AG04449 (cell line): ENCODE measurements at regions not wholly inside any gene's neighbourhood (a gene's known extent, or its start where the extent isn't known, plus 50 kb on each side); places are given as distances from the start of the nearest gene placed in this dataset.

ENCODE experiments used
- CTCF ChIA-PET: fragments of 350-600 bp; formaldehyde crosslinking; extraction: SDS; loops from one replicate; lab custom pipeline; 2021; ENCODE audit warnings: antibody characterized with exemption; lab: Yijun Ruan, JAX
- POLR2A ChIA-PET: fragments of 400-600, 350-600 bp; formaldehyde crosslinking; extraction: SDS; loops from one replicate; lab custom pipeline; 2020; ENCODE audit warnings: antibody characterized with exemption, inconsistent platforms; lab: Yijun Ruan, JAX
- DNase-seq: peaks from one replicate; pipeline ENCODE4 v3.0.0-alpha.2; 2010; ENCODE audit warnings: low read depth, low spot score
- H3K4me3 ChIP-seq: 2 replicates; pipeline ENCODE4 v1.5.1; 2011; ENCODE audit warnings: low read depth, mild to moderate bottlenecking, control low read depth, low read length
- CTCF ChIP-seq: IDR thresholded peaks from one replicate; pipeline ENCODE4 v1.5.1; 2011; ENCODE audit warnings: mild to moderate bottlenecking, moderate library complexity, low read length, control low read depth, inconsistent platforms; ENCODE audit not compliant: insufficient read depth; ENCODE audit errors: missing control alignments

DNA sequence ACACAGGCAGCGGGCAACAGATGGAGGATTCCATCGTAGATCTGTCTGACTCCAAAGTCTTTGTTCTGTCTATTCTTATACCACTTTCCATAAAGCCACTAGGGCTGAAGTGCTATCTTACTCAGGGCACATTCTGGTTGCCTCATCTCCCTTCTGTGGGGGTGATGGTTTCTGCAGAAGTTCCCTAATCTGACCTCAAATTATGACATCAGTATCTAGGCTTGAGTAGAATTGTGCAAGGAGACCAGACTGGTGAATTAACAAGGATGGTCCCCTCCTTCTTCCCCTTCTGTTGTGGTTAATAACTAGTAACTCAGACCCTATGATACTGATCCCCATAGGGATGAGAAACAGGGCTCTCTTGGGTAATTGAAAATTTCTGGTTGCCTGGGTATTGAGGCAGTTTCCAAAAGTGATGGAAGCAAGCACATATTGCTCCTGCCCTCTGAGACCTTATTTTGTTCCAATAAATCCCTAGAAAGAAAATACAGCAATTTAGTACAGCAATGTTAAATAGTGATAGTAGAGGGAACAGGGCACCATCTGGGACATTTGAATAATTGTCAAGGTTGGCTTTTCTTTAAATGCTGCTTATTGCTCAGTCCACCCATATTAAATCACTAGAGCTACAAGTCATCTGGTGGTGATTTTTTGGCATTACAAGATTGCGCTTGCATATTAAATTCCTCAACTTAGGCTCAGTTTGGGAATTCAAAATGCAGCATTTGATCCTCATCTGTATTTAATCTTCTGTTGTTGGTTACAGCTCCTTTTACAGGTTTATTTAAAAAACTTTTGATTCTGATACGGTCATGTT is 57.3 kb upstream of the AP1S2 start:
- no peak for DNase-seq
- no peak for TF ChIP-seq CTCF
- CTCF ChIA-PET, result no interaction called here
- POLR2A ChIA-PET, result no interaction called here
- H3K4me3 ChIP-seq, result no peak overlapping the region

GRCh38 chrX:15909605-15910004 is 55.0 kb upstream of the AP1S2 start:
- TF ChIP-seq CTCF, result no peak
- ChIA-PET POLR2A (no interaction called here), CTCF (no interaction called here)
- no peak overlapping the region for H3K4me3 ChIP-seq
- no peak for DNase-seq

GRCh38 chrX:15908603-15909290 is 54.1 kb upstream of the AP1S2 start:
- H3K4me3 ChIP-seq, result no peak overlapping the region
- no peak for DNase-seq
- POLR2A ChIA-PET, result no interaction called here
- CTCF ChIA-PET, result no interaction called here
- TF ChIP-seq CTCF, result no peak

DNA sequence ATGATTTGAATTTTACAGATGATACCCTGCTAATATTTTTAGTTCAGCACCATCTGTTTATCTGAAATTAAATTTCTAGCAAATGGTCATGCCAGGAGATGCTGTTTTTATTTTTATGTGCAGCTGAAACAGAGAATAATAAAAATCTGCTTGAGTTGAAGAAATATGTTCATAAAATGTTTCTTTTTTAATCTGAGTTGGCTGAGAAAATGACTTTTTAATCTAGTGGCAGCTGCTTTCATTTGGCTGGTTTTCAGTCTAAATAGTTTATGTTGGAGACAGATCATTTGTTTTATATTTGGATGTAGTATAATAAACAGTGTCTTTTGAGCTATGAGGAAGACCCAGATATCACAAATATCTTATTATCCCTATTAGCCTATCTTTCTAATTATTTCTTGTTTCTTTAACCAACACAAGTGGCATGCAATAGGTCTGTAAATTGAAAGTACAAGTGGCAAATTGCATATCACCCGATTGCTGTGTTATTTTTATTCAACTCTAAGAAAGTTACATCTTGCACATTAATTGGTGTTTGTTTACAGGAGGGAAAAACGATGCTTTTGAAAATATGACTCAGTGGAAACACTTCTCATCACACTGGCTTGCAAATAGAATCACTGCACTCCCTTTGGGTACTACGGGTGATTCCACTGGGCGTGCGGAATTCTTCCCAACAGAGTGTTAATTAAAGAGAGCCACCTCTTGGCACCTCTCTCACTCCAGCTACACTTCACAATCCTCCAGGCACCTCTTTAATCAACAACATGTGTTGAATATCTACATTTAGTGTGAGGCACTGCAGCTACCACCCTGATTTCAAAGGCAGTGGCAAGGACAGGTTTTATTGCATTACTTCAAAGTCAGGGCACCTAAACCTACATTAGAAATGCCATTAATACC is 51.7 kb upstream of the AP1S2 start:
- TF ChIP-seq CTCF, result no peak

More for the DNA sequence above, 51.7 kb upstream of the AP1S2 start:
- ChIA-PET POLR2A (no interaction called here), CTCF (no interaction called here)
- no peak overlapping the region for H3K4me3 ChIP-seq
- DNase-seq, result no peak
